ENCODE measurements at regions not wholly inside any gene's neighbourhood (a gene's known extent, or its start where the extent isn't known, plus 50 kb on each side); places are given as distances from the start of the nearest gene placed in this dataset.

- DNase-seq (ENCODE audit: low read depth in 2 of 2) = no peak
Observed at GRCh38 chr3:177431525-177432176, 234.4 kb upstream of the TBL1XR1 start.

DNA sequence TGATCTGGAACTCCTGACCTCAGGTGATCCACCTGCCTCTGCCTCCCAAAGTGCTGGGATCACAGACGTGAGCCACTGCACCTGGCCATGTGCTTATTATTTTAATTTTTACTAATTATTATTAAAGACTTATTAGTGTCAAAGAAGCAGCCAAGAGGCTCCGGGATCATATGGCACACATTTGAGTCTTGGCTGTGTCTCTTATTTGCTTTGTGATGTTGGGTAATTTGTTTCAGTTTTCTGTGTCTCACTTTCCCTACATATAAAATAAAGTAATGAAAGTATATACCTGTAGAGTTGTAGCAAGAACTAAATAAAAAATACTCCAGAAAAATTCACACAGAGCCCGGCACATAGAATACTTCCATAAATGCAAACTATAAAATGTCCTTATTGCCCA, 238.0 kb upstream of the TBL1XR1 start:
- no peak for DNase-seq (ENCODE audit: low read depth in 2 of 2)

GRCh38 chr3:177437513-177438337, 240.4 kb upstream of the TBL1XR1 start:
- DNase-seq (ENCODE audit: low read depth in 2 of 2) = no peak

- no peak for DNase-seq (ENCODE audit: low read depth in 2 of 2)
Observed at GRCh38 chr3:177438596-177439220, 241.4 kb upstream of the TBL1XR1 start.

GRCh38 chr3:177439694-177440269, 242.5 kb upstream of the TBL1XR1 start:
- DNase-seq (ENCODE audit: low read depth in 2 of 2) = no peak

- DNase-seq (ENCODE audit: low read depth in 2 of 2) = no peak
Observed at GRCh38 chr3:177440456-177441104, 243.3 kb upstream of the TBL1XR1 start.

DNA sequence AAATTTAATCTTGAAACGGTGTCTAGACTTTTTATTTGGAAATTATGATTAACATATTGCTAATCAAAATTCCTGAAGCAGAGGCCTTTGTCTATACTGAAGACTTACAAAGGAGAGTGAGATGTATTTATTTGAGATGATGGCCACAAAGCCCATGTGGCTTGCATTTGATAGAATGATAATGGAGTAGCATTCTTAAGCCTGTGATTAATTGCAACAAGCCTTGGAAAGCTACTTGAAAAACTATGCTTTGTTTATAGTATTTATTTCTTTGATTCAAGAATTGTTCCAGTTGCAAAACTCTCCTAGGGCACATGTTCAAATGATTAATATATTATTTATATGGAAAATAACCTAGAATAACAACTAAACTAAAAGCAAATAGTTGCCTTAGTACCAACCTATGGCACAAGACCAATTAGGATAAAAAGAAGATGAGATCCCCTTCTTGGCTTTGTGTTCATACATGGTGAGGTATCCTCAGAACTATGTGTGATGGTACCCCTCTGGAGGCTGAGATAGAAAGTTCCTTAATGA, 244.1 kb upstream of the TBL1XR1 start:
- no peak for DNase-seq (ENCODE audit: low read depth in 2 of 2)

DNA sequence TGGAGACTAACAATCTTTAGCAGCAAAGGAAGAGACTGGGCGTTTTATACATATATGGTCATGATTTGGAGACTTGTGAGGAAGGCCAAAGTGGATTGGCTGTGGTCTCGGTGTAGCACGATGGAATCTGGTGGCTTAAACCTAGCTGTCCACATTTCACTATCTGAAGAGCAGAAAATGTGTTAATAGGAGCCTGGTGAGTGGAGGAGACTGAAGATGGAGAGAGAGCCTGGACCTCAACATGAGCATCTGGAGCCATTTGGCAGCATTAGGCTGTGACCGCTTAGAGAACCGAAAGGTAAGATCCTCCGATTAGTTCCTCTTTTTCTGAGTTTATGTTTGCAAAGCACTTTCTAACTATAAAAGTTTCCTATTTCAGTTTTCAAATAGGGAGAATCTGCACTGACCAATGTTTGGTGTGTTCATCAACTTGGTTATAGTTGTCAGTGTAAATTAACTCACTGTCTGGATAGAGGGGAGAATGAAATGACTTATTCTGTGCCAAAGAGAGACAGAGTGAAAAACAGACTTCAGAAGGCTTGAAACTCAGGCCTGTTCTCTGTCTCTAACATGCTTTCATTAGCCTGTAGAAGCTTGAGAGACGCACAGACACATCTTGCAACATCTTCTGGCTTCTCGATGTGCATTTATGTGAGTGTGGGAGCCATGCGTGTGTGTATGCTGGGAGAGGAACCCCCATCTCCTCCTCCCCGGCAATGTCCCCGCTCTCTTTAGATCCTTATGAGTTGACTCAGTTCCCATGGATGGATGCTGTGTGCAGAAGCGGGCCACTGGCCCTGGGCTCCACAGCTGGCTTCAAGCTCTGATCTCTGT, 244.7 kb upstream of the TBL1XR1 start:
- no peak for DNase-seq (ENCODE audit: low read depth in 2 of 2)

GRCh38 chr3:177443469-177443868, 246.2 kb upstream of the TBL1XR1 start:
- no peak for DNase-seq (ENCODE audit: low read depth in 2 of 2)

- no peak for DNase-seq (ENCODE audit: low read depth in 2 of 2)
Observed at GRCh38 chr3:177444696-177445095, 247.4 kb upstream of the TBL1XR1 start.

- no peak for DNase-seq (ENCODE audit: low read depth in 2 of 2)
Observed at GRCh38 chr3:177445549-177445948, 248.3 kb upstream of the TBL1XR1 start.

DNA sequence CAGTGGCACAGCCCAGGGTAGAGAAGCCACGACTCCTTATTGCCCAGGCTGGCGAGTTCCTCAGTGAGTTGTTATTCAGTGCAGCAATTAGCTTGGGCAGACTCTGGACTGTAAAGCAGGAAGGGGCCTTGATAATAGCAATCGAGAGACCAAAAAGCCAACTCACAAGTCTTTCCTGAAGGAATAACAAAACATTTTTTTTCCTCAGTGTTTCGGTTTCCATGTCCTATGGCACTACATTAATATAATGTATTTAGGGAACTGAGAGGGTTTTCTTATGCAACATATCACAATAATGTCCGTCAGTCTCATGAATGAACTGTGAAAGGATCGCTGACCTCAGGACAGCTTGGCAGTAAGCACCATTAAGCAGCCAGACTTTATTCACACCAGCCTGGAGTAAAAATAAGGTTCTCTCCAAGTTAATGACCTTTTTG, 248.9 kb upstream of the TBL1XR1 start:
- no peak for DNase-seq (ENCODE audit: low read depth in 2 of 2)

DNA sequence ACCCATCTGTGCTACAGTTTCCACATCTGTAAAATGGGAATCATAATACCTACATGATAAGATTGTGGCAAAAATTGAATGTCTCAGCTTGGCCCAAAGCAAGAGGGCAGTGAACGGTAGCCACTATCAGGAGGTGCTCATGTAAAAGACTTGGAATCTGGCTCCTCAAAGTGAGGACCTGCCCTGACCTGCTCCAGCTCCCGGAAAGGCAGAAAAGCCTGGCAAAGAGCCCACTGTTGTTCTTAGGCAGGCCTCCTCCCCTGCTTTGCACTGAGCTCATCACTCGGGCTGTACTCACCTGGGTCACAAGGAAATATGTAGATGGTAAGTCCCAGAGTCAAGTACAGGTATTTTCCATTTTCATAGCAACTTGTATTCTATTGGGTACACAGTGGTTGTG, 250.7 kb upstream of the TBL1XR1 start:
- DNase-seq (ENCODE audit: low read depth in 2 of 2) = no peak

- DNase-seq (ENCODE audit: low read depth in 2 of 2) = no peak
Observed at GRCh38 chr3:177448987-177449359, 251.7 kb upstream of the TBL1XR1 start.

- DNase-seq (ENCODE audit: low read depth in 2 of 2) = no peak
Observed at GRCh38 chr3:177449360-177450006, 252.2 kb upstream of the TBL1XR1 start.

DNA sequence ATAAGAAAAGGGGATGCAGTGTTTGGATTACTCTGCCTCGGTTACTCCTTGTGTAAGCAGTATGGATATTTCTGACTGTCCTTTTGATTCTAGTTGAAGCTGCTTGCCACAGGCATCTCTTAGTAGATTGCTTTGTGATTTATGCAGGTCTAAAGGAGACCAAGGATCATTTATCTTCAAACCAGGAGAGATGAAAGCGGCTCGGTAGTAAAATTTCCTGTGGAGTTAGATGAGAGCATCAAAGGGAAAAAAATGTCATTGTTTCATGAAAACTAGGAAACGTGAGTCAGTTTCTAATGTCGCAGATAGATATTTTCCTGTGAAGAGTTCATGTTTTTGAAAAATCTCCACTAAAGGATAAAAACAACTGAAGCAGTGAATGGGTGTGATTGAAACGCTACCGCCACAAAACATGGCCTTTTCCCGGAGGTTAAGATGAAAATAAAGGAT, 254.0 kb upstream of the TBL1XR1 start:
- DNase-seq (ENCODE audit: low read depth in 2 of 2) = no peak

DNA sequence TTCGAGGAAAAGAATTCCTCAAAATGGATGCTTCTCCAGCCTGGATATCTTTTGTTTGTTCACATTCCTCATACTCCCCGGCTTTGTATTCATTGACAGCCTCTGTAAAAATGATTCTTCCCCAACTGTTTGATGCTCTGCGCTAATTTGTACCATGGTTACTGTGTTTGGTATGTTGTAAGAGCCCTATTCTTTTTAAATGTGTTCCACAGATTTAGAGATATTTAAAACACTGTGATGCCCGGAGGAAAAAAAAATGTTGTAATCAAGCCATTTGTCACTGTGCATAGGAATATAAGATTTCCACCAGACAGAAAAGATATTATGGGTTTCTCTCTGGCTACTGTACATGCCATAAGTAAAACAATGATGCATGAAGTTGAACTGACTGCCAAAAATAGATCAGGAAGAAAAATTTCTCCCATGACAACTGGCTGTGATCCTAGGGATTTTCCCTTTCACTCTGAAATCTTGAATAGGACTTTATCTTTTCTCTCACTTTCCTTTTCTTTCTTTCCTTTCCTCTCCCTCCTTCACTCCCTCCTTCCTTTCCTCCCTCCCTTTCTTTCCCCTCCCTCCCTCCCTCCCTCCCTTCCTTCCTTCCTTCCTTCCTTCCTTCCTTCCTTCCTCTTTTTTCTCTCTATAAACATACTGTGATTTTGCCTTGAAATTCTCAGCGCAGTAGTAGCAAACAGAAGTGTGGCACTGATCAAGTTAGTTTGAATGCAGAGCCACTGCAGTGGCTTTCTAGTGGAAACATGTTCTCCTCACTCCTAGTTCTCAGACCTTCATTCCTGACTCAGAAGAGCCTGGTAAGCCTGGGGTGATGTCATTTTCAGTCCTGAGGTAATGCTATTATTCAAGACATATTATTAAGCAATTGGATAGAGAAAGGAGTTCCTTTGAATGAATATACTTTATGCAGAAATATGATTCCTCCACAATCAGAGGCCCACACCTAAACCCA, 254.9 kb upstream of the TBL1XR1 start:
- DNase-seq (ENCODE audit: low read depth in 2 of 2) = no peak

DNA sequence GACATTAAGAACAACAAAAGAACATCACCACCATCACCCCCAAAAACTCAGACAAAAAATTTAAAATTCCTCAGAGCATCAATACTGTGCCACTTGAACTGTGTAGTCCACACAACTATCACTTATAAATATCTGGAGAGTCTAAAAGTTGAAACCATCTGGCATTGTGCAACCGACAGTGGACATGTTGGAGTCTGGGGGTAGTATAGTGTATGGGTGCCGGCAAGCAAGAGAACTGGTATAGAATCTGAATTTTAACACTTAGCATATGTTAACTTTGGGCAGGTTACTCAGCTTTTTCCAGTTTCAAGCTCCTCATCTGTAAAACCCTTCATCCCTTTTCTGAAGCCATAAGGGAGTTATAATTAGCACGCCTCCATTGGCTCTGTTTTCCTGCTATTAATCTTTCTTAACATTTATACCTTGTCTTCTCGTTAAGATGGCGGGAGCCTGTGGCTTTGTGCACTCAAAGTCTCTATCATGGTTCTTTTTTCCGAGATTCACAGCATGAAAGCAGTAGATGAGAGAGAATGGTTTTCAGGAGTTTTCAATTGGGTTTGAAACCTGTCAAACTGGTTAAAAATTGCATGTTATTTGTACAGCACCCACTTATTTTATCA, 255.7 kb upstream of the TBL1XR1 start:
- no peak for DNase-seq (ENCODE audit: low read depth in 2 of 2)

DNA sequence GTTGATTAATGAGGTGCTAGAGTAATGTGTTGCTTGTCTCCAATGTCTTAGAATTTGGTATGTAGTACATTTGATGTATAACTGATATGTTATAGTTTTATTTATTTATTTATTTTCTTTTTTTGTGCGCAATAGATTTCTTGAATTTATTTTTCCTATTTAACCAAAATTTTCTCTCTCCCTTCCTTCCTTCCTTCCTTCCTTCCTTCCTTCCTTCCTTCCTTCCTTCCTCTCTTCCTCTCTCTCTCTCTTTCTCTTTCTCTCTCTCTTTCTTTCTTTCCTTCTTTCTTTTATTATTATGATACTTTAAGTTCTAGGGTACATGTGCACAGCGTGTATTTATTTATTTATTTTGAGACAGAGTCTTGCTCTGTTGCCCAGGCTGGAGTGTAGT, 256.2 kb upstream of the TBL1XR1 start:
- no peak for DNase-seq (ENCODE audit: low read depth in 2 of 2)

All from stimulated activated CD8-positive, alpha-beta memory T cell treated with anti-CD3 and anti-CD28 coated beads, Interleukin-7, amount 100 ng/mL, for 1 hour (primary cell).